ENCODE measurements at regions not wholly inside any gene's neighbourhood (a gene's known extent, or its start where the extent isn't known, plus 50 kb on each side); places are given as distances from the start of the nearest gene placed in this dataset.

- Histone ChIP-seq H3K4me3 (ENCODE audit: low read depth, low read length) (no peak overlapping the region), H3K27ac (ENCODE audit: extremely low read depth, low read depth, low read length) (no peak overlapping the region), H3K4me1 (ENCODE audit: control insufficient read depth, insufficient read depth, low read length) (no peaks in the 10 kb centered on the region), H3K9me3 (ENCODE audit: control insufficient read depth, insufficient read depth, low read depth, low read length) (no peaks in the 10 kb centered on the region), H3K36me3 (ENCODE audit: control insufficient read depth in 2 of 2, insufficient read depth in 1 of 2, low read length in 2 of 2) (no peaks in the 10 kb centered on the region)
- ChIA-PET CTCF (interaction anchor here (0.7 kb wide), 1 partner anchor 49 kb away, joined by 4 read pairs; no protein-coding TSS in a partner anchor), POLR2A (no interaction called here)
- no peak for TF ChIP-seq ZNF354C (tag by site-specific recombination; IDR thresholded peaks at IDR 0.05; ENCODE audit: borderline replicate concordance, low read depth)
- TF ChIP-seq ZIC2 (tag by site-specific recombination; IDR thresholded peaks at IDR 0.05) = no peak
- no peak for TF ChIP-seq BCL11A (tag by site-specific recombination; IDR thresholded peaks at IDR 0.05; ENCODE audit: low read depth)
- TF ChIP-seq, protein P1, sequence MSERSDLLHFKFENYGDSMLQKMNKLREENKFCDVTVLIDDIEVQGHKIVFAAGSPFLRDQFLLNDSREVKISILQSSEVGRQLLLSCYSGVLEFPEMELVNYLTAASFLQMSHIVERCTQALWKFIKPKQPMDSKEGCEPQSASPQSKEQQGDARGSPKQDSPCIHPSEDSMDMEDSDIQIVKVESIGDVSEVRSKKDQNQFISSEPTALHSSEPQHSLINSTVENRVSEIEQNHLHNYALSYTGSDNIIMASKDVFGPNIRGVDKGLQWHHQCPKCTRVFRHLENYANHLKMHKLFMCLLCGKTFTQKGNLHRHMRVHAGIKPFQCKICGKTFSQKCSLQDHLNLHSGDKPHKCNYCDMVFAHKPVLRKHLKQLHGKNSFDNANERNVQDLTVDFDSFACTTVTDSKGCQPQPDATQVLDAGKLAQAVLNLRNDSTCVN (tag by site-specific recombination; optimal IDR thresholded peaks at IDR 0.05) = no peak
- no peak for TF ChIP-seq ZNF140 (tag by site-specific recombination; IDR thresholded peaks at IDR 0.05)
- no peak for TF ChIP-seq MZF1 (tag by site-specific recombination; IDR thresholded peaks at IDR 0.05; ENCODE audit: borderline replicate concordance)
- no peak for TF ChIP-seq ZNF112 (tag by site-specific recombination; IDR thresholded peaks at IDR 0.05)
- no peak for TF ChIP-seq ZNF10 (tag by site-specific recombination; IDR thresholded peaks at IDR 0.05)
- no peak for TF ChIP-seq PRDM4 (tag by site-specific recombination; IDR thresholded peaks at IDR 0.05)
- no peak for TF ChIP-seq TSHZ1 (tag by site-specific recombination; IDR thresholded peaks at IDR 0.05; ENCODE audit: borderline replicate concordance)
- no peak for TF ChIP-seq ZNF560 (tag by site-specific recombination; IDR thresholded peaks at IDR 0.05; ENCODE audit: borderline replicate concordance)
- TF ChIP-seq ZNF660 (tag by site-specific recombination; IDR thresholded peaks at IDR 0.05) = no peak
- no peak for TF ChIP-seq ZNF266 (tag by site-specific recombination; IDR thresholded peaks at IDR 0.05; ENCODE audit: low read depth)
- TF ChIP-seq ZFP69B (tag by site-specific recombination; IDR thresholded peaks at IDR 0.05) = no peak
- no peak for TF ChIP-seq KLF17 (tag by site-specific recombination; IDR thresholded peaks at IDR 0.05)
Observed at GRCh38 chr13:28555096-28555495, 60.2 kb upstream of the FLT1 start.

- no peaks in the 10 kb centered on the region for H3K9me3 ChIP-seq (ENCODE audit: control insufficient read depth, insufficient read depth, low read depth, low read length)
- TF ChIP-seq ZNF426 (tag by site-specific recombination; IDR thresholded peaks at IDR 0.05) (no peak), HIC1 (tag by site-specific recombination; IDR thresholded peaks at IDR 0.05) (no peak), ZNF561 (tag by site-specific recombination; IDR thresholded peaks at IDR 0.05; ENCODE audit: borderline replicate concordance) (no peak), ZSCAN23 (tag by site-specific recombination; IDR thresholded peaks at IDR 0.05) (no peak)
- POLR2A ChIA-PET = no interaction called here
Observed at GRCh38 chr13:28553971-28554370, 59.0 kb upstream of the FLT1 start.

More at GRCh38 chr13:28553971-28554370, 59.0 kb upstream of the FLT1 start:
- H3K4me3 ChIP-seq (ENCODE audit: low read depth, low read length) = no peak overlapping the region
- no peaks in the 10 kb centered on the region for H3K4me1 ChIP-seq (ENCODE audit: control insufficient read depth, insufficient read depth, low read length)
- no peak overlapping the region for H3K27ac ChIP-seq (ENCODE audit: extremely low read depth, low read depth, low read length)
- no peaks in the 10 kb centered on the region for H3K36me3 ChIP-seq (ENCODE audit: control insufficient read depth in 2 of 2, insufficient read depth in 1 of 2, low read length in 2 of 2)
- CTCF ChIA-PET = no interaction called here

Measured in HEK293 (cell line).